ENCODE measurements at regions not wholly inside any gene's neighbourhood (a gene's known extent, or its start where the extent isn't known, plus 50 kb on each side); places are given as distances from the start of the nearest gene placed in this dataset.
"Not testable (repeated sequence)": the region's sequence is repeated elsewhere in the genome, so short reads cannot be mapped to it uniquely, and the experiment has no call there.

DNA sequence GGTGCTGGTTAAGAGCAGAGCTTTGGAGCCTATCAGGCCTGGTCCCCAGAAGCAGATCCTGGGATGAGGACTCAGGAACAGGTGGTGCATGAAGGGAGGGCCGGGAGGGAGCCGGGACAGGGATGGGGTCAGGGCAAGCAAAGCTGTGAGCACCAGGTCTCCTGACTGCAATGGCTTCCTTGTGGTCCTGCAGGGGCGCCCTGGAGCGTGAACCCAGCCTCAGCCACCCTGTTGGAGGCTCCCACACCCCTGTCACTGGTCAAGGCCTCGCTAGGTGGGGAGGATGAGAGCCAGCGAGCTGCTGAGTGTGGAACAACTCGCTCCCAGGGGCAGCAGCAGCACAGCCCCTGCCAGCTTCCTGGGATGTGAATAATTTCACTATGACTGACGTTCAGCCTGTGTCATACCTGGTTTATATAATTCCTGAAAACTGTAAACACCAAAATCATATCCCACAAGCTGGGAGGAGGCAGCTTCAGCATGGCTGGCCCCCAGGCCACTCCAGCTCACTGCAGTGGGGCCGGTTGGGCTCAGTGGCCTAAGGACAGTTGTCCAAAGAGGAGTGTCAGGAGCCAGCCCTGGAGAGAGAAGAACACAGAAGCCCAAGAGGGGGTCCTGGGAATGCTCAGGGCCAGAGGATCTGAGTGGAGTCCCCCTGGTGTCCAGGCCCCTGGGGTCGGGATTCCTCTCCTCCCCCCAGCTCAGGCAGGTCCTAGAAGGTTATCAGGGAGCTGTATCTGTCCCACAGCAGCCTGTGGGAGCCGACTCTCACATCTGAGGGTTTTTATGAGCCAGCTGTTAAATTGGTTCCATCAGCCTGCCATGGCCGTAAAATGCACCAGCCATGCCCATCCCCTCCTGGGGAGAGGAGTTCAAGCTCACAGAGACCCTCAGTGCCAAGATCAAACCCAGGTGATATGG lies 272.9 kb downstream of the ADGRD1 start:
- H3K4me3 Mint-ChIP-seq, result no peak overlapping the region
- DNase-seq (ENCODE audit: low read depth, low spot score), result no peak
- peaks cover 45% of the 10 kb centered on the region for H3K4me1 Mint-ChIP-seq
- H3K27me3 Mint-ChIP-seq (ENCODE audit: low read depth), result no peaks in the 10 kb centered on the region
- no peak for TF ChIP-seq CTCF (conservative IDR thresholded peaks at IDR 0.05)
- no peaks in the 10 kb centered on the region for H3K36me3 Mint-ChIP-seq (ENCODE audit: low read depth)
- H3K9me3 Mint-ChIP-seq, result no peaks in the 10 kb centered on the region
- H3K27ac Mint-ChIP-seq (ENCODE audit: unreplicated experiment), result no peak overlapping the region

DNA sequence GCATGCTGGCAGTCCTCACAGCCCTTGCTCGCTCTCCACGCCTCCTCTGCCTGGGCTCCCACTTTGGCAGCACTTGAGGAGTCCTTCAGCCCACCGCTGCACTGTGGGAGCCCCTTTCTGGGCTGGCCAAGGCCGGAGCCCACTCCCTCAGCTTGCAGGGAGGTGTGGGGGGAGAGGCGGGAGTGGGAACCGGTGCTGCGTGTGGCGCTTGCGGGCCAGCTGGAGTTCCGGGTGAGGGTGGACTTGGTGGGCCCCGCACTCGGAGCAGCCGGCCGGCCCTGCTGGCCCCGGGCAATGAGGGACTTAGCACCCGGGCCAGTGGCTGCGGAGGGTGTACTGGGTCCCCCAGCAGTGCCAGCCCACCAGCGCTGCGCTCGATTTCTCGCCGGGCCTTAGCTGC lies 273.9 kb downstream of the ADGRD1 start:
- peaks cover 41% of the 10 kb centered on the region for H3K4me1 Mint-ChIP-seq
- not testable (repeated sequence) for DNase-seq (ENCODE audit: low read depth, low spot score); H3K4me3 Mint-ChIP-seq; H3K36me3 Mint-ChIP-seq (ENCODE audit: low read depth); H3K9me3 Mint-ChIP-seq; H3K27me3 Mint-ChIP-seq (ENCODE audit: low read depth); H3K27ac Mint-ChIP-seq (ENCODE audit: unreplicated experiment)

GRCh38 chr12:131229079-131229425 lies 275.3 kb downstream of the ADGRD1 start:
- H3K9me3 Mint-ChIP-seq; DNase-seq (ENCODE audit: low read depth, low spot score); H3K36me3 Mint-ChIP-seq (ENCODE audit: low read depth); H3K27me3 Mint-ChIP-seq (ENCODE audit: low read depth); H3K27ac Mint-ChIP-seq (ENCODE audit: unreplicated experiment): not testable (repeated sequence)
- Mint-ChIP-seq H3K4me1 (peaks cover 35% of the 10 kb centered on the region), H3K4me3 (peak overlapping the region; percentile 5)

DNA sequence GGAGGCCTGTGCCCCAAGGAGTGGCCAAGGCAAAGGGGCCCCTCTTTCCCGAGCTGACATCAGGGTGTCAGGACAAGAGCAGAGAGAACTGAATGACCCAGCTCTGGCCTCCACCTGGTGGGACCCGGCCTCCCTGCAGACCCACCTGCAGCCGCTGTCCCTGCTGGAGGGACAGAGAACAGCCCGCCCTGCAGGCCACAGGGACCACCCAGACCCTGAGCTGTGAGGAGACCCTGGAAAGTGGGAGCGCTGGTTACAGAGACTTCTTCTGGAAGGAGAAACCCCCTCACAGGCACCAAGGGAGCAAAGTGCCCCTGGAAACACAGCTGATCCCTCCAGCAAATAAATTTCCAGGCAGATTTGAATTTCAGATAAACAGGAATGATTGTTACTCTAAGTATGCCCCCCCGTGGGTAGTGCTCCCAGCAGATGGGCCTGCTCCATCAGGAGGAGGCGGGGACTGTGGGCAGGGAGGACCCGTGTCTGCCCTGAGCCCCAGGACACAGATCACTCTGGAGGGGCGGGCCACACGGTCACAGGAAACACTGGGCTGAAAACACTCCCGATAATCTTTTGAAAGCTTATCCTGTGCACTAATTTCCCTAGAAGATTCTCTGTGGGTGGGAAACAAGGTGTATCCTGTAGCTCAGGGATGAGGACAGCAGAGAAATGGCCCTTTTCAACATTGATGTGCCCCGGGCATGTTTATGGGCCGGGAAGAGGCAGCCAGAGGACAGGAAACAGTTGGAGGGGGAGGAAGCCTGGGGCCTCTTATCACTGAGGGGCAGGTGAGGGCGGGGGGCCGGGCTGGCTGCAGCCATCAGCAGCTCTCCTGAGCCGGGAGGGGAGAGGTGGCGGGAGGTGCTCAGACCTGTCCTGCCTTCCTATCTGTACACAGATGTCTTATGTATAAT lies 276.0 kb downstream of the ADGRD1 start:
- no peak for DNase-seq (ENCODE audit: low read depth, low spot score)
- H3K36me3 Mint-ChIP-seq (ENCODE audit: low read depth), result no peaks in the 10 kb centered on the region

DNA sequence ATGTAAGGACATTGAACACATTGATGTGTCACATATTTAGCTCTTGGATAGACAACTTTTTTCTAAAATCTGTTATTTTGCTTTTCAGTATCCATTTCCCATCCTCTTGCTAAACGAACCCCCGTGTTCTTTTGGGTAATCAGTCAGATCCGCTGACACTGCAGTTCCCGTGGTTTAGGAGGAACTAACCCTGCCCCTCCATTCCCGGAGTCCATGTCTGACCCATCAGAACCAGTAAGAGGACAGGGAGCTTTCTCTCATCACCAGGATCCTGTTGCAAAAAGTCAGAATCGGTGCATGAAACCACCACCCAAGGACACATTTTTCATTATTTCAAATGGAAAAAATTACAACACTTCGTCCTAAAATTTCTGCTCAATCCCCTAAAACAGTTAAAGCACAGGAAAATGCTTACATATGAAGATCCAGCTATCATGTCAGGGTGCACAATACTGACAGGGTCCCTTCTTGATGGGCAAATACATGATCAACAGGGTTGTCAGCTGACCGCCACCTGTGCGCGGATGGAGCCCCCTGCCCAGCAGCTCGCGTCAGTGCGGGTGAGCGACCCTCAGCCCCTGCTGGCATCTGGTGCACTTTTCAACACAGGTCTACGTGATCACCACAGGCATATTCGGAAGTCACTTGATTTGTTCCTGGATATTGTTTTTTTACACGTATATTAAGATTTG lies 276.8 kb downstream of the ADGRD1 start:
- no peak for TF ChIP-seq CTCF (conservative IDR thresholded peaks at IDR 0.05)
- peaks cover 35% of the 10 kb centered on the region for H3K4me1 Mint-ChIP-seq
- H3K27me3 Mint-ChIP-seq (ENCODE audit: low read depth), result no peaks in the 10 kb centered on the region
- H3K27ac Mint-ChIP-seq (ENCODE audit: unreplicated experiment), result no peak overlapping the region
- no peaks in the 10 kb centered on the region for H3K9me3 Mint-ChIP-seq
- DNase-seq (ENCODE audit: low read depth, low spot score), result no peak
- H3K36me3 Mint-ChIP-seq (ENCODE audit: low read depth), result no peaks in the 10 kb centered on the region
- H3K4me3 Mint-ChIP-seq, result no peak overlapping the region

More for the DNA sequence above, 276.0 kb downstream of the ADGRD1 start:
- H3K27me3 Mint-ChIP-seq (ENCODE audit: low read depth), result no peaks in the 10 kb centered on the region
- no peak overlapping the region for H3K27ac Mint-ChIP-seq (ENCODE audit: unreplicated experiment)
- H3K9me3 Mint-ChIP-seq, result no peaks in the 10 kb centered on the region
- no peak overlapping the region for H3K4me3 Mint-ChIP-seq
- TF ChIP-seq CTCF (conservative IDR thresholded peaks at IDR 0.05), result peak; percentile 36
- peaks cover 35% of the 10 kb centered on the region for H3K4me1 Mint-ChIP-seq

All from neural crest cell (in vitro differentiated cells).